Adrenal gland (tissue), 5 donors: ENCODE measurements at regions not wholly inside any gene's neighbourhood (a gene's known extent, or its start where the extent isn't known, plus 50 kb on each side); places are given as distances from the start of the nearest gene placed in this dataset.

Experiments used
- CTCF ChIP-seq, 6 experiments: fragments of 450-650 bp in 4 of 6; fragments of 200-600 bp in 2 of 6; sonication (generic) in 1 of 6; IDR thresholded peaks; 1 replicate in 5 of 6; 2 replicates in 1 of 6; pipeline versions ENCODE4 v1.5.1 to v1.8.0; 2016 to 2021; ENCODE audit warnings: antibody characterized with exemption in 6 of 6, mild to moderate bottlenecking in 2 of 6, moderate library complexity in 1 of 6
- POLR2A ChIP-seq, 2 donors: fragments of 450-650 bp; IDR thresholded peaks; one replicate each; pipeline ENCODE4 v1.6.1; 2017; ENCODE audit warnings: antibody characterized with exemption in 2 of 2, mild to moderate bottlenecking in 2 of 2, moderate library complexity in 1 of 2
- donor health status: DM: no; HTN: no; CAD: no.

GRCh38 chr3:182608832-182609231, 184.5 kb upstream of the ATP11B start:
- TF ChIP-seq POLR2A (IDR thresholded peaks at IDR 0.05) (no peak), CTCF (IDR thresholded peaks at IDR 0.05) (no peak)
